PFSK-1 (cell line): ENCODE measurements at regions not wholly inside any gene's neighbourhood (a gene's known extent, or its start where the extent isn't known, plus 50 kb on each side); places are given as distances from the start of the nearest gene placed in this dataset.

Experiments
- FOXP2 ChIP-seq: optimal IDR thresholded peaks from 2 replicates; pipeline ENCODE3; 2011; ENCODE audit warnings: borderline replicate concordance, control low read depth, inconsistent platforms; ENCODE audit not compliant: insufficient read depth; ENCODE audit errors: extremely low read length, extremely low read depth
- POLR2AphosphoS5 ChIP-seq: IDR thresholded peaks from 2 replicates; pipeline ENCODE4 v1.6.1; 2012; ENCODE audit warnings: low read depth, mild to moderate bottlenecking, control low read depth, low read length, moderate library complexity
- SIN3A ChIP-seq: IDR thresholded peaks from 2 replicates; pipeline ENCODE4 v1.6.1; 2012; ENCODE audit warnings: mild to moderate bottlenecking, low read length, moderate library complexity, borderline replicate concordance; ENCODE audit not compliant: insufficient read depth
- TAF1 ChIP-seq: IDR thresholded peaks from 2 replicates; pipeline ENCODE4 v1.6.1; 2012; ENCODE audit warnings: low read length, control low read depth, borderline replicate concordance; ENCODE audit not compliant: insufficient read depth

DNA sequence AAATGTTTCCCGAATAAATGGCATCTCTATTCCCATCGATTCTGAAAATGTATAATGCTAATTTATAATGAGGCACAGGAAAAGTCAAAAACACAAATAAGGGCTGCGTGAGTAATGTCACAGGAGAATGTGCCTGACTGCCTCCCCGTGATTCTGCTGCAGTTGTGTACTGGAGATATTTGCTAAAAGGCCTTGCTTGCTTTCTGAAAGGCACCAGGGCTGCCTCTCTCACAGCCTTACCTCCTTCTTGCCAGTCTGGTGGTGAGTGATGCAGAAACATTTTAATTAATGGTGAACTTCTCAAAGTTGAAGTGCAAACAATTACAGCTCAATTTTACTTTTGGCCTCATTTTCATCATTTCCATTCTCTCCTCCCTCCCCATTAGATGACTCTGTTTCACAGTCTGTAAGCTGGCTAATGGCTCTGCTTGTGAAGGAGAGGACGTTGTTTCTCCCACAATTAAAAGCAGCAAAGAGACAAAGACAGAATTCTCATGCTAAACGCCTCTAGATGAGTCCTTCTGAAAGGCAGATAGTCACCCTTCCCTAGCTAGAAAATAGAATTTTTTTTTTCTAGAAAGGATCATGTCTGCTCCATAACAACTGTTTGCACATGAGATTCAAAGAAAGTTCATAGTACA lies 377.6 kb downstream of the MDFIC start:
- TF ChIP-seq SIN3A (no peak), POLR2AphosphoS5 (no peak), TAF1 (no peak), FOXP2 (no peak)
